CD4-positive, alpha-beta T cell (primary cell): ENCODE measurements at regions not wholly inside any gene's neighbourhood (a gene's known extent, or its start where the extent isn't known, plus 50 kb on each side); places are given as distances from the start of the nearest gene placed in this dataset.

Source experiments
- ATAC-seq: fragments of 200-7000 bp; cut with Tn5 transposase; one replicate; pipeline ENCODE4 v1.10.0; 2022; ENCODE audit warnings: mild to moderate bottlenecking; ENCODE audit not compliant: poor library complexity
- CTCF ChIA-PET: fragments of 350-600 bp; sonication (Branson Sonifier 250); formaldehyde crosslinking; loops from one replicate; lab custom pipeline; 2021; ENCODE audit warnings: antibody characterized with exemption, inconsistent platforms; lab: Charles Lee
- POLR2A ChIA-PET: fragments of 350-600 bp; sonication (Branson Sonifier 250); formaldehyde crosslinking; loops from one replicate; lab custom pipeline; 2021; ENCODE audit warnings: antibody characterized with exemption, inconsistent platforms; lab: Charles Lee
- DNase-seq, 14 experiments: peaks; one replicate each; pipeline ENCODE4 v3.0.0-alpha.2; 2013 to 2020; ENCODE audit warnings: mixed read lengths in 2 of 14
- H3K27ac ChIP-seq, 2 donors: one replicate each; pipeline versions ENCODE4 v1.5.1 to v1.7.0; 2013; ENCODE audit warnings: low read length in 2 of 2, low read depth in 1 of 2, mild to moderate bottlenecking in 1 of 2
- H3K27me3 ChIP-seq, 2 experiments: 1 replicate in 1 of 2; 2 replicates in 1 of 2; pipeline versions ENCODE4 v1.6.1 to v1.7.0; 2013; ENCODE audit warnings: low read length in 2 of 2, control low read depth in 1 of 2, mild to moderate bottlenecking in 1 of 2, moderate library complexity in 1 of 2; ENCODE audit not compliant: insufficient read depth in 2 of 2, control insufficient read depth in 1 of 2
- H3K36me3 ChIP-seq: one replicate; pipeline ENCODE4 v1.6.1; 2013; ENCODE audit warnings: low read length, control low read depth; ENCODE audit not compliant: insufficient read depth
- H3K4me1 ChIP-seq: one replicate; pipeline ENCODE4 v1.6.1; 2013; ENCODE audit warnings: low read length, control low read depth; ENCODE audit not compliant: insufficient read depth
- H3K4me3 ChIP-seq: one replicate; pipeline ENCODE4 v1.5.1; 2013; ENCODE audit warnings: mild to moderate bottlenecking, low read length, moderate library complexity
- H3K9me3 ChIP-seq, 2 experiments: 1 replicate in 1 of 2; 2 replicates in 1 of 2; pipeline versions ENCODE4 v1.6.1 to v1.7.0; 2013; ENCODE audit warnings: low read length in 2 of 2, mild to moderate bottlenecking in 2 of 2, control low read depth in 1 of 2, moderate library complexity in 1 of 2; ENCODE audit not compliant: control insufficient read depth in 1 of 2, insufficient read depth in 1 of 2
- H3K27ac Mint-ChIP-seq: one replicate; pipeline ENCODE4 v1.8.0; 2020; ENCODE audit warnings: mixed read lengths
- H3K27me3 Mint-ChIP-seq: one replicate; pipeline ENCODE4 v1.8.0; 2021; ENCODE audit warnings: mixed read lengths
- H3K36me3 Mint-ChIP-seq: one replicate; pipeline ENCODE4 v1.8.0; 2021; ENCODE audit warnings: low read depth, mixed read lengths
- H3K4me1 Mint-ChIP-seq: one replicate; pipeline ENCODE4 v1.8.0; 2021; ENCODE audit warnings: low read depth, mixed read lengths
- H3K4me3 Mint-ChIP-seq: one replicate; pipeline ENCODE4 v1.8.0; 2020; ENCODE audit warnings: mild to moderate bottlenecking, mixed read lengths
- H3K9me3 Mint-ChIP-seq: one replicate; pipeline ENCODE4 v1.8.0; 2020; ENCODE audit warnings: mixed read lengths
- CTCF ChIP-seq: fragments of 200-600 bp; IDR thresholded peaks from one replicate; pipeline ENCODE4 v1.8.0; 2022; ENCODE audit warnings: antibody characterized with exemption, mild to moderate bottlenecking
- intact Hi-C, 2 experiments: fragments of 100-400 bp; cut with DNase I in 1 of 2; cut with micrococcal nuclease in 1 of 2; formaldehyde crosslinking; loops; one replicate each; pipeline versions ENCODE4 v1.15.1 to v1.9.0; 2023 to 2025; cut with DNase I, micrococcal nuclease

GRCh38 chr13:99063952-99064351 is 86.1 kb upstream of the DOCK9 start:
- Mint-ChIP-seq H3K9me3 (no peaks in the 10 kb centered on the region), H3K4me3 (peak overlapping the region; percentile 59), H3K27me3 (no peaks in the 10 kb centered on the region), H3K36me3 (peaks cover 21% of the 10 kb centered on the region), H3K4me1 (peaks cover 96% of the 10 kb centered on the region), H3K27ac (peak overlapping the region; percentile 59)
- Histone ChIP-seq H3K4me3 (no peak overlapping the region), H3K27me3 (no peaks in the 10 kb centered on the region), H3K36me3 (peaks cover 5% of the 10 kb centered on the region), H3K27ac (no peak overlapping the region), H3K4me1 (peaks cover 53% of the 10 kb centered on the region), H3K9me3 (no peaks in the 10 kb centered on the region)
- DNase-seq (no peak), ATAC-seq (no peak)
- CTCF ChIA-PET, result interaction anchor here (0.5 to 1.4 kb wide), 2 partner anchors 21 to 582 kb away, joined by 3 to 6 read pairs; no protein-coding TSS in a partner anchor
- POLR2A ChIA-PET, result interaction anchor here (0.8 to 1.8 kb wide), 3 partner anchors 10 to 18 kb away, joined by 3 to 9 read pairs (median 4); no protein-coding TSS in a partner anchor
- intact Hi-C loops, result no loop called here
- no peak for TF ChIP-seq CTCF

- Mint-ChIP-seq H3K9me3 (no peaks in the 10 kb centered on the region), H3K4me1 (peaks cover 93% of the 10 kb centered on the region), H3K27ac (peak overlapping the region; percentile 12), H3K4me3 (no peak overlapping the region), H3K27me3 (no peaks in the 10 kb centered on the region), H3K36me3 (peaks cover 21% of the 10 kb centered on the region)
- Histone ChIP-seq H3K4me3 (no peak overlapping the region), H3K9me3 (no peaks in the 10 kb centered on the region), H3K36me3 (peaks cover 5% of the 10 kb centered on the region), H3K27me3 (no peaks in the 10 kb centered on the region), H3K4me1 (peaks cover 50% of the 10 kb centered on the region), H3K27ac (no peak overlapping the region)
- POLR2A ChIA-PET, result interaction anchor here (0.8 to 3.3 kb wide), 5 partner anchors 9 to 21 kb away, joined by 3 to 16 read pairs (median 9); no protein-coding TSS in a partner anchor
- TF ChIP-seq CTCF, result no peak
- DNase-seq, result no peak
- intact Hi-C loops, result no loop called here
- CTCF ChIA-PET, result interaction anchor here (1.0 to 1.4 kb wide), 2 partner anchors 10 to 21 kb away, joined by 4 to 6 read pairs; no protein-coding TSS in a partner anchor
- no peak for ATAC-seq
Observed at GRCh38 chr13:99064624-99065234, 86.9 kb upstream of the DOCK9 start.

DNA sequence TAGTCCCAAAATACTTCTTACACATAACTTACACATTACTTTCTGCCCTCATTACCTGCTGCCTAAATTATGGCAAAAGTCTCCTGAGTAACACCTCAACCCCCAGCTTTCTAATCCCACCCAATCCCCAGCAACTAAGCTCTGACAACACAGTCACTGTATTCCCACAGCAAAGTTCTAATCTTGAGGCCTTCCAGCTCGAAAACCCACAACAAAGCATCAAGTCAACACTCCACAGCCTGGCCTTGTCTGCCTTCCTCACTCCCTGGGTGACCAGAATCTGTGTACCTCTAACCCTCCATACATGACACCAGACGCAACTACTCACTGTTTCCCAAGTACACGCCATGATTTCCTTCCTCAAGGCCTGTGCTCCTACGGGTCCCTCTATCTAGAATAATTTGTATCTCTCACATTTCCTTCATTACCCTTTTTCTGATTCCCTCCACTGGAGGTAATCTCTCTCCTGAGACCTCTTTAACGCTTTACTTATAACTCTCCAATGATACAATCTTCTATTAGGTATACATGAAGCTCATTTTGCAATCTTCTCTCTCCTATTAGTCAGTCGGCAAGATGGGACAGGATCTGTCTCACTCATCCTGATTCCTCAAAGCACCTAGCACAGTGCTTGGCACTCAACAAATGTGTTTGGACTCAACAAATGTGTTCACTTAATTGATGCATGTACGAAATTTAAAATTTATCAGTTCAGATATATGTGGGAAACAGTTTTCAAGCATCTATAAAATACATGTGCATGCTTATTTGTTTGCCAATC is 87.6 kb upstream of the DOCK9 start:
- ATAC-seq, result no peak
- Histone ChIP-seq H3K27me3 (no peaks in the 10 kb centered on the region), H3K4me3 (peak overlapping the region; percentile 8), H3K36me3 (peaks cover 5% of the 10 kb centered on the region), H3K27ac (no peak overlapping the region), H3K4me1 (peaks cover 50% of the 10 kb centered on the region), H3K9me3 (no peaks in the 10 kb centered on the region)
- H3K27me3 Mint-ChIP-seq, result no peaks in the 10 kb centered on the region
- intact Hi-C loops, result loop anchor here in 1 of 2 experiments (2.0 kb wide), 1 partner anchor 19 kb away; no protein-coding TSS in a partner anchor
- H3K27ac Mint-ChIP-seq, result peak overlapping the region; percentile 12
- TF ChIP-seq CTCF, result no peak
- ChIA-PET CTCF (interaction anchor here (1.0 to 1.5 kb wide), 3 partner anchors 11 to 20 kb away, joined by 4 to 6 read pairs (median 4); no protein-coding TSS in a partner anchor), POLR2A (interaction anchor here (0.8 to 3.3 kb wide), 7 partner anchors 9 to 21 kb away, joined by 3 to 16 read pairs (median 6); no protein-coding TSS in a partner anchor)
- H3K4me1 Mint-ChIP-seq, result peaks cover 95% of the 10 kb centered on the region
- no peaks in the 10 kb centered on the region for H3K9me3 Mint-ChIP-seq
- H3K36me3 Mint-ChIP-seq, result peaks cover 23% of the 10 kb centered on the region
- DNase-seq, result no peak
- H3K4me3 Mint-ChIP-seq, result peak overlapping the region; percentile 71
